Endothelial cell of umbilical vein (primary cell): ENCODE measurements at regions not wholly inside any gene's neighbourhood (a gene's known extent, or its start where the extent isn't known, plus 50 kb on each side); places are given as distances from the start of the nearest gene placed in this dataset.

Experiments
- BruUV-seq: library from RNA; stranded (reverse); fragments of 400-500 nt; replicated peaks from 2 replicates; lab custom pipeline; 2021; lab: Mats Ljungman, UMichigan
- CTCF ChIA-PET: fragments of 300-600, 350-600 bp; sonication (Branson Sonifier 250); formaldehyde crosslinking; loops from one replicate; lab custom pipeline; 2021; ENCODE audit warnings: antibody characterized with exemption, inconsistent platforms; lab: Charles Lee
- POLR2A ChIA-PET: fragments of 300-600, 350-600 bp; sonication (Branson Sonifier 250); formaldehyde crosslinking; loops from one replicate; lab custom pipeline; 2021; ENCODE audit warnings: antibody characterized with exemption, inconsistent platforms; lab: Charles Lee
- DNase-seq: peaks from one replicate; pipeline ENCODE4 v3.0.0-alpha.2; 2011; ENCODE audit warnings: low read depth, low spot score
- FAIRE-seq: peaks from 2 replicates; lab custom pipeline; 2011; peaks lifted over from hg19 to GRCh38; lab: Jason Lieb, UNC
- H2AFZ ChIP-seq: 2 replicates; pipeline ENCODE4 v1.6.0; 2012; ENCODE audit warnings: low read depth, low read length, control low read depth, inconsistent platforms
- H3K27ac ChIP-seq: 2 replicates; pipeline ENCODE4 v1.5.1; 2011; ENCODE audit warnings: low read depth, mild to moderate bottlenecking, control low read depth, low read length, moderate library complexity; ENCODE audit not compliant: insufficient read depth
- H3K27me3 ChIP-seq, 2 experiments: 2 replicates each; pipeline versions ENCODE4 v1.6.0 to v1.6.1; 2011; ENCODE audit warnings: low read length in 2 of 2, mixed read lengths in 1 of 2; ENCODE audit not compliant: control insufficient read depth in 2 of 2, insufficient read depth in 2 of 2
- H3K36me3 ChIP-seq, 2 experiments: 2 replicates in 1 of 2; 3 replicates in 1 of 2; pipeline ENCODE4 v1.5.1; 2011; ENCODE audit warnings: low read length in 2 of 2, mild to moderate bottlenecking in 1 of 2, moderate library complexity in 1 of 2; ENCODE audit not compliant: control insufficient read depth in 2 of 2, insufficient read depth in 2 of 2; ENCODE audit errors: extremely low read depth in 1 of 2
- H3K4me1 ChIP-seq: 3 replicates; pipeline ENCODE4 v1.5.1; 2011; ENCODE audit warnings: mild to moderate bottlenecking, low read length; ENCODE audit not compliant: control insufficient read depth, insufficient read depth; ENCODE audit errors: extremely low read depth
- H3K4me2 ChIP-seq: 2 replicates; pipeline ENCODE4 v1.6.1; 2011; ENCODE audit warnings: low read length, control low read depth, mixed read lengths; ENCODE audit not compliant: insufficient read depth
- H3K4me3 ChIP-seq, 3 experiments: fragments of 200-600 bp in 1 of 3; sonication (generic), shearing (Covaris generic) in 1 of 3; replicated peaks in 1 of 3; 2 replicates each; pipeline ENCODE4 v1.5.1; 2011 to 2016; ENCODE audit warnings: control low read depth in 3 of 3, low read length in 3 of 3, mild to moderate bottlenecking in 2 of 3, inconsistent platforms in 1 of 3, low read depth in 1 of 3, moderate library complexity in 1 of 3; ENCODE audit not compliant: insufficient read depth in 1 of 3
- H3K79me2 ChIP-seq: 2 replicates; pipeline ENCODE4 v1.6.0; 2012; ENCODE audit warnings: low read length, inconsistent platforms; ENCODE audit not compliant: control insufficient read depth, insufficient read depth
- H3K9ac ChIP-seq: replicated peaks from 2 replicates; pipeline ENCODE3; 2011; ENCODE audit warnings: low read length, control low read depth; ENCODE audit not compliant: insufficient read depth; ENCODE audit errors: extremely low read depth
- H3K9me1 ChIP-seq: replicated peaks from 3 replicates; pipeline ENCODE4 v1.6.0; 2011; ENCODE audit warnings: mild to moderate bottlenecking, low read length; ENCODE audit not compliant: control insufficient read depth, insufficient read depth; ENCODE audit errors: extremely low read depth
- H3K9me3 ChIP-seq: replicated peaks from 2 replicates; pipeline ENCODE4 v1.5.1; 2012; ENCODE audit warnings: low read length, inconsistent platforms; ENCODE audit not compliant: control insufficient read depth, insufficient read depth
- H4K20me1 ChIP-seq: replicated peaks from 2 replicates; pipeline ENCODE3; 2011; ENCODE audit warnings: mild to moderate bottlenecking, low read length; ENCODE audit not compliant: control insufficient read depth, insufficient read depth; ENCODE audit errors: extremely low read depth
- EZH2 ChIP-seq: IDR thresholded peaks from 2 replicates; pipeline ENCODE4 v1.6.1; 2012; ENCODE audit warnings: borderline replicate concordance, low read depth, mild to moderate bottlenecking, moderate library complexity, low read length, inconsistent platforms; ENCODE audit not compliant: severe bottlenecking
- FOS ChIP-seq: IDR thresholded peaks from 2 replicates; pipeline ENCODE4 v1.6.1; 2011; ENCODE audit warnings: mild to moderate bottlenecking, low read length, moderate library complexity, borderline replicate concordance; ENCODE audit not compliant: insufficient read depth
- GATA2 ChIP-seq: IDR thresholded peaks from 2 replicates; pipeline ENCODE4 v1.7.0; 2011; ENCODE audit warnings: low read depth, mild to moderate bottlenecking, moderate library complexity, mixed read lengths, low read length; ENCODE audit not compliant: insufficient read length, insufficient read depth
- JUN ChIP-seq: IDR thresholded peaks from 2 replicates; pipeline ENCODE4 v1.6.1; 2011; ENCODE audit warnings: borderline replicate concordance, low read depth; ENCODE audit not compliant: insufficient read length, insufficient read depth
- MYC ChIP-seq: IDR thresholded peaks from one replicate; pipeline ENCODE4 v1.6.1; 2011; ENCODE audit warnings: mild to moderate bottlenecking, low read depth, low read length
- POLR2A ChIP-seq: IDR thresholded peaks from 2 replicates; pipeline ENCODE4 v1.6.1; 2012; ENCODE audit warnings: low read depth, mild to moderate bottlenecking, control low read depth, low read length
- POLR2AphosphoS5 ChIP-seq: IDR thresholded peaks from 2 replicates; pipeline ENCODE4 v1.6.1; 2012; ENCODE audit warnings: low read depth, mild to moderate bottlenecking, control low read depth, low read length, moderate library complexity; ENCODE audit not compliant: insufficient read depth
- dilution Hi-C: fragments of 300-500 bp; cut with MboI; formaldehyde crosslinking; loops from one replicate; pipeline ENCODE4 v1.15.0; 2019; ENCODE audit warnings: low sequenced_read_pairs; ENCODE audit not compliant: extremely low pct_ligation_motif_present
- intact Hi-C: fragments of 100-400 bp; cut with micrococcal nuclease; formaldehyde crosslinking; loops from one replicate; pipeline ENCODE4 v1.10.0; 2022
- TF ChIP-seq, protein P1 (sequence below), 2 donors: IDR thresholded peaks; 1 replicate in 1 of 2; 2 replicates in 1 of 2; pipeline ENCODE4 v1.5.1; 2011; ENCODE audit warnings: low read length in 2 of 2, mild to moderate bottlenecking in 2 of 2, moderate library complexity in 2 of 2, control low read depth in 1 of 2, inconsistent platforms in 1 of 2, low read depth in 1 of 2; ENCODE audit not compliant: insufficient read depth in 1 of 2; ENCODE audit errors: extremely low read depth in 1 of 2
- TF ChIP-seq, protein P2 (sequence below): IDR thresholded peaks from 2 replicates; pipeline ENCODE4 v1.6.1; 2011; ENCODE audit not compliant: insufficient read depth, insufficient read length

GRCh38 chr7:132647311-132647710 lies 71.0 kb upstream of the PLXNA4 start:
- no peaks in the 10 kb centered on the region for H3K36me3 ChIP-seq
- dilution Hi-C loops = no loop called here
- no peaks in the 10 kb centered on the region for H3K9me3 ChIP-seq
- no peaks in the 10 kb centered on the region for H3K9me1 ChIP-seq
- no peak overlapping the region for H2AFZ ChIP-seq
- ChIA-PET POLR2A (no interaction called here), CTCF (no interaction called here)
- TF ChIP-seq POLR2AphosphoS5 (no peak), JUN (no peak), EZH2 (no peak), FOS (no peak), GATA2 (no peak), MYC (no peak), POLR2A (no peak)
- TF ChIP-seq, protein P1, sequence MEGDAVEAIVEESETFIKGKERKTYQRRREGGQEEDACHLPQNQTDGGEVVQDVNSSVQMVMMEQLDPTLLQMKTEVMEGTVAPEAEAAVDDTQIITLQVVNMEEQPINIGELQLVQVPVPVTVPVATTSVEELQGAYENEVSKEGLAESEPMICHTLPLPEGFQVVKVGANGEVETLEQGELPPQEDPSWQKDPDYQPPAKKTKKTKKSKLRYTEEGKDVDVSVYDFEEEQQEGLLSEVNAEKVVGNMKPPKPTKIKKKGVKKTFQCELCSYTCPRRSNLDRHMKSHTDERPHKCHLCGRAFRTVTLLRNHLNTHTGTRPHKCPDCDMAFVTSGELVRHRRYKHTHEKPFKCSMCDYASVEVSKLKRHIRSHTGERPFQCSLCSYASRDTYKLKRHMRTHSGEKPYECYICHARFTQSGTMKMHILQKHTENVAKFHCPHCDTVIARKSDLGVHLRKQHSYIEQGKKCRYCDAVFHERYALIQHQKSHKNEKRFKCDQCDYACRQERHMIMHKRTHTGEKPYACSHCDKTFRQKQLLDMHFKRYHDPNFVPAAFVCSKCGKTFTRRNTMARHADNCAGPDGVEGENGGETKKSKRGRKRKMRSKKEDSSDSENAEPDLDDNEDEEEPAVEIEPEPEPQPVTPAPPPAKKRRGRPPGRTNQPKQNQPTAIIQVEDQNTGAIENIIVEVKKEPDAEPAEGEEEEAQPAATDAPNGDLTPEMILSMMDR (IDR thresholded peaks at IDR 0.05; ENCODE audit: extremely low read depth in 1 of 2, insufficient read depth in 1 of 2, low read depth in 1 of 2, low read length in 2 of 2) = no peak
- TF ChIP-seq, protein P2, sequence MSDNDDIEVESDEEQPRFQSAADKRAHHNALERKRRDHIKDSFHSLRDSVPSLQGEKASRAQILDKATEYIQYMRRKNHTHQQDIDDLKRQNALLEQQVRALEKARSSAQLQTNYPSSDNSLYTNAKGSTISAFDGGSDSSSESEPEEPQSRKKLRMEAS = no peak
- H3K4me1 ChIP-seq = no peaks in the 10 kb centered on the region
- intact Hi-C loops = no loop called here
- FAIRE-seq = no peak
- H3K27ac ChIP-seq = no peak overlapping the region
- no TSS peak for BruUV-seq
- H3K9ac ChIP-seq = no peak overlapping the region
- H4K20me1 ChIP-seq = no peaks in the 10 kb centered on the region
- H3K4me2 ChIP-seq = no peak overlapping the region
- no peak for DNase-seq
- H3K79me2 ChIP-seq = no peaks in the 10 kb centered on the region
- peaks cover 5 to 14% of the 10 kb centered on the region in 2 experiments for H3K27me3 ChIP-seq
- no peak overlapping the region for H3K4me3 ChIP-seq
